ENCODE measurements at regions not wholly inside any gene's neighbourhood (a gene's known extent, or its start where the extent isn't known, plus 50 kb on each side); places are given as distances from the start of the nearest gene placed in this dataset.
"Not testable (repeated sequence)": the region's sequence is repeated elsewhere in the genome, so short reads cannot be mapped to it uniquely, and the experiment has no call there.

DNA sequence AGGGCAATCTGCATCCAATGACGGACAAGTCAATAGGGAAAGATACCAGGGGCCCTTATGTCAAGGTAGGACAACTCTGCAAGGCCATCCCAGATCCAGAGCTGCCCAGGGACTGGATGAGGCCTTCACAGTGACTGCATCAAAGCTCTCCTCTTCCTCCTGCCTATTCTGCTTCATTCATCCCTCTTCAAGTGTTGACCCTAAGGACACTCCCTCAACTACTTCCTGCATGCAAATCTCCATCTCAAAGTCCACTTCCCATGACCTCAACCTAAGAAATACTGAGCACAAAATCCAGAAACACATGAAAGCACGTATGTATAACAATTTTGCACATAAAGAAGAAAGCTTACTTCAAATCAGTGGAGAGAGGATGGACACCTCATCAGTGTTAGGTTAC, 182.3 kb downstream of the AVL9 start:
- no peak for TF ChIP-seq CTCF (IDR thresholded peaks at IDR 0.05)
- no peak overlapping the region for H3K27ac ChIP-seq
- FAIRE-seq (no peak), DNase-seq (no peak), ATAC-seq (no peak)
- intact Hi-C loops (cut with DNase I) = no loop called here
- 85 to 92% methylated on average over 2 of the region's 2 CpGs for WGBS, 2 donors
- H3K27me3 ChIP-seq = no peaks in the 10 kb centered on the region
- H3K9me3 ChIP-seq = no peaks in the 10 kb centered on the region
- peaks cover 0 to 10% (median 0%) of the 10 kb centered on the region in 3 donors for H3K4me1 ChIP-seq
- no peak overlapping the region for H3K4me3 ChIP-seq
- H3K36me3 ChIP-seq = no peaks in the 10 kb centered on the region

GRCh38 chr7:32676249-32676941, 181.1 kb downstream of the AVL9 start:
- intact Hi-C loops (cut with DNase I) = no loop called here
- Histone ChIP-seq H3K27me3 (no peaks in the 10 kb centered on the region), H3K36me3 (no peaks in the 10 kb centered on the region), H3K9me3 (no peaks in the 10 kb centered on the region), H3K4me1 (peaks cover 0 to 10% (median 0%) of the 10 kb centered on the region in 3 donors), H3K4me3 (no peak overlapping the region), H3K27ac (no peak overlapping the region)
- ATAC-seq (no peak), DNase-seq (no peak), FAIRE-seq (no peak)
- no peak for TF ChIP-seq CTCF (IDR thresholded peaks at IDR 0.05)
- 95% methylated on average over 7 of the region's 7 CpGs for WGBS, 2 donors

DNA sequence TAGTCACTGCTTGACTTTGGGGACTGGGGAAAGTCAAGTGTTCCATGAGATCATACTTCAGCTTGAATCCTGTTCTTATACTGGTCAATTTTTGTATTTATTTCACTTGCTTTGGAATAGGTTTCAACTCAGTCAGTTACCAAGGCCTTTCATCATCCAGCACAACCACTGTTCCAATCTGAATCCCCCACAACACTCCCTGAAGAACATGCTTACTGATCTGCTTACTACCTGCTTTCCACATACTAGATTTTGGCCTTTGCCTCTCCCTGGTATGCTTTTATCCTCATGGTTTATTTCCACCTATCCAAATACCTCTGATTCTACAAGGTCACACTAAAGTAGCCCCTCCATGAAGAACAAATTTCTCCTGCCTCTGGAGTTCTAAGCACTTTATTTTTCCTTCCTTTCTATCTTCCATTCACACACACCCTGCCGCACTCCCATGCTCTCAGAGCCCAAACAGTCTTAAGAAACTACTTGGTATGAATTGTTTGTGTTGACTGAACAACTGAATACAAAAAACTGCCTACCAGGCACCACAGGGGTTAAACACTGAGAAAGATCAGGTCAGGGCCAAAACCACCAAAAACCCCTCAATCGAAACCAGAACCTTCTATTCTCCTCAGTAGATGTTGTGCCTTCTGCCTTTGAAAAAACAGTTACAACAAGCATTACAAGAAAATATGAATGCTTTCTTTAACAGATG, 178.1 kb downstream of the AVL9 start:
- intact Hi-C loops (cut with DNase I) = no loop called here
- H3K27ac ChIP-seq = no peak overlapping the region
- ATAC-seq = no peak

GRCh38 chr7:32670110-32671025, 175.1 kb downstream of the AVL9 start:
- intact Hi-C loops (cut with DNase I) = no loop called here
- no peak overlapping the region for H3K4me3 ChIP-seq
- 90% methylated on average over 10 of the region's 10 CpGs for WGBS, 2 donors
- no peaks in the 10 kb centered on the region for H3K9me3 ChIP-seq
- no peaks in the 10 kb centered on the region for H3K27me3 ChIP-seq
- no peak for FAIRE-seq
- no peaks in the 10 kb centered on the region for H3K36me3 ChIP-seq
- peaks cover 4 to 15% (median 5%) of the 10 kb centered on the region in 3 donors for H3K4me1 ChIP-seq
- H3K27ac ChIP-seq = peak overlapping the region in 1 of 4 donors; percentile 66
- no peak for TF ChIP-seq CTCF (IDR thresholded peaks at IDR 0.05)
- peak; percentile 33 to 84 (median 63) for ATAC-seq
- DNase-seq = no peak

More for the DNA sequence above, 178.1 kb downstream of the AVL9 start:
- no peak for DNase-seq
- no peak for TF ChIP-seq CTCF (IDR thresholded peaks at IDR 0.05)
- WGBS, 2 donors = 94 to 96% methylated on average over 2 of the region's 2 CpGs
- Histone ChIP-seq H3K4me1 (peaks cover 4 to 13% (median 5%) of the 10 kb centered on the region in 3 donors), H3K4me3 (no peak overlapping the region), H3K36me3 (no peaks in the 10 kb centered on the region), H3K9me3 (no peaks in the 10 kb centered on the region), H3K27me3 (no peaks in the 10 kb centered on the region)
- FAIRE-seq = no peak

- H3K27ac ChIP-seq = peak overlapping the region in 2 of 4 donors; percentile 40 to 66
- H3K27me3 ChIP-seq; H3K36me3 ChIP-seq; intact Hi-C loops (cut with DNase I); H3K9me3 ChIP-seq; FAIRE-seq; H3K4me3 ChIP-seq: not testable (repeated sequence)
- peak; percentile 66 to 81 (median 78) for DNase-seq
- H3K4me1 ChIP-seq = peaks cover 4 to 11% (median 5%) of the 10 kb centered on the region in 3 donors
- 64 to 65% methylated on average over 3 of the region's 3 CpGs for WGBS, 2 donors
- ATAC-seq = peak; percentile 95 to 97 (median 96)
These were observed 174.0 kb downstream of the AVL9 start for GRCh38 chr7:32669173-32669870.

DNA sequence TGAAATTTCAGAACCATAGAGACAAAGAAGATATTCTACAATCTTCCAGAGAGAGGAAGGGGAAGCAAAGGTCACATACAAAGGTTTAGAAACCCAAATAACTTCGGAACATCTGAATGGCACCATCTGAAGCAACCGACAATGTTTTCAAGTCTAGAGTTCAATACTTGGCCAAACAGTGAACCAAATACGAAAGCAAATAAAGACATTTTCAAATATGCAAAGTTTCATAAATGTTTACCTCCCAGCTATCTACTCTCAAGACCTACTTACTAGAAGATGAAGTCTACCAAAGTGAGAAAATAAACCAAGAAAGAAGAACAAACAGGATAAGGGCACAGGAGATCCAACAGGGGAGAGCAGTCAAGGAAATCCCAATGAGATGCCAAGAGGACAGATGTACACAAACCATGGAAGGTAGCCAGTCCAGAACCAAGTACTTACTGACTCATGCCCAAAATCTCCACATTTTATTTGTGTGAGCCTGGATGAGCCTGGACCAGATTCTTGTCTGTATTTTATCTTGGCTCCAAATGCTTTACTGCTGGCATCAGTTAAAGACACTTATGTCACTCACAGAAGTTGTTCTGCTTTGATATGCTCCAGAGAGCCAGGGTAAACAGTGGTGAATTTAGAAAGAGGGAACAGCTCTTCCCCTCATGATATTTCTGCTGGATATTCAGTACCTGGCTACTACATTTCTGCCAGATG, 173.3 kb downstream of the AVL9 start:
- H3K27me3 ChIP-seq; intact Hi-C loops (cut with DNase I); DNase-seq; FAIRE-seq; H3K4me3 ChIP-seq; H3K36me3 ChIP-seq; H3K9me3 ChIP-seq: not testable (repeated sequence)
- peak; percentile 9 to 27 (median 17) for ATAC-seq
- WGBS, 2 donors = 96 to 99% methylated on average over 3 of the region's 3 CpGs
- Histone ChIP-seq H3K27ac (peak overlapping the region in 2 of 4 donors; percentile 40 to 66), H3K4me1 (peaks cover 4 to 11% (median 5%) of the 10 kb centered on the region in 3 donors)

- H3K27me3 ChIP-seq; FAIRE-seq; H3K36me3 ChIP-seq; intact Hi-C loops (cut with DNase I); DNase-seq; ATAC-seq; H3K9me3 ChIP-seq; H3K4me3 ChIP-seq; H3K27ac ChIP-seq: not testable (repeated sequence)
- H3K4me1 ChIP-seq = peaks cover 4 to 11% (median 5%) of the 10 kb centered on the region in 3 donors
- WGBS, 2 donors = 97 to 99% methylated on average over 9 of the region's 9 CpGs
These were observed 172.3 kb downstream of the AVL9 start for GRCh38 chr7:32667586-32667985.
